Superior temporal gyrus (tissue), 1 donor: ENCODE measurements at regions not wholly inside any gene's neighbourhood (a gene's known extent, or its start where the extent isn't known, plus 50 kb on each side); places are given as distances from the start of the nearest gene placed in this dataset.

Experiments
- DNase-seq: peaks from one replicate; pipeline ENCODE4 v3.0.0-alpha.2; 2016; ENCODE audit errors: extremely low spot score

- no peak for DNase-seq
Observed at GRCh38 chr3:124535306-124535705, 194.9 kb upstream of the UMPS start.

- peak; percentile 46 for DNase-seq
Observed at GRCh38 chr3:124540550-124541211, 189.6 kb upstream of the UMPS start.

GRCh38 chr3:124542214-124542869 is 187.9 kb upstream of the UMPS start:
- no peak for DNase-seq

GRCh38 chr3:124545891-124546290 is 184.4 kb upstream of the UMPS start:
- no peak for DNase-seq

GRCh38 chr3:124552224-124552623 is 178.0 kb upstream of the UMPS start:
- no peak for DNase-seq

- DNase-seq, result no peak
Observed at GRCh38 chr3:124553178-124553577, 177.1 kb upstream of the UMPS start.

GRCh38 chr3:124556636-124557035 is 173.6 kb upstream of the UMPS start:
- no peak for DNase-seq

GRCh38 chr3:124557433-124558232 is 172.6 kb upstream of the UMPS start:
- no peak for DNase-seq

- DNase-seq, result peak; percentile 80
Observed at GRCh38 chr3:124558991-124559845, 171.0 kb upstream of the UMPS start.

GRCh38 chr3:124559846-124560574 is 170.2 kb upstream of the UMPS start:
- DNase-seq, result peak; percentile 97

GRCh38 chr3:124560666-124561215 is 169.5 kb upstream of the UMPS start:
- DNase-seq, result no peak

- no peak for DNase-seq
Observed at GRCh38 chr3:124562769-124563168, 167.5 kb upstream of the UMPS start.

GRCh38 chr3:124563376-124563775 is 166.9 kb upstream of the UMPS start:
- no peak for DNase-seq

- peak; percentile 93 for DNase-seq
Observed at GRCh38 chr3:124565013-124565412, 165.2 kb upstream of the UMPS start.

- peak; percentile 5 for DNase-seq
Observed at GRCh38 chr3:124565551-124565950, 164.7 kb upstream of the UMPS start.

GRCh38 chr3:124566701-124567100 is 163.6 kb upstream of the UMPS start:
- DNase-seq, result no peak

GRCh38 chr3:124567179-124567578 is 163.1 kb upstream of the UMPS start:
- DNase-seq, result no peak

GRCh38 chr3:124569761-124570160 is 160.5 kb upstream of the UMPS start:
- no peak for DNase-seq

- DNase-seq, result no peak
Observed at GRCh38 chr3:124570232-124570631, 160.0 kb upstream of the UMPS start.

- no peak for DNase-seq
Observed at GRCh38 chr3:124572851-124573405, 157.3 kb upstream of the UMPS start.

- DNase-seq, result no peak
Observed at GRCh38 chr3:124574012-124574411, 156.2 kb upstream of the UMPS start.
